ENCODE measurements at regions not wholly inside any gene's neighbourhood (a gene's known extent, or its start where the extent isn't known, plus 50 kb on each side); places are given as distances from the start of the nearest gene placed in this dataset.
"Not testable (repeated sequence)": the region's sequence is repeated elsewhere in the genome, so short reads cannot be mapped to it uniquely, and the experiment has no call there.

GRCh38 chrX:76774912-76775311 is 347.4 kb downstream of the MAGEE1 start:
- not testable (repeated sequence) for DNase-seq (ENCODE audit: low read depth in 4 of 4, low spot score in 1 of 4)

GRCh38 chrX:76796311-76796710 is 368.8 kb downstream of the MAGEE1 start:
- DNase-seq (ENCODE audit: low read depth in 4 of 4, low spot score in 1 of 4) = no peak

- no peak for DNase-seq (ENCODE audit: low read depth in 4 of 4, low spot score in 1 of 4)
Measured at GRCh38 chrX:76802708-76803107, 375.2 kb downstream of the MAGEE1 start.

GRCh38 chrX:76815754-76816153 is 388.2 kb downstream of the MAGEE1 start:
- DNase-seq (ENCODE audit: low read depth in 4 of 4, low spot score in 1 of 4) = no peak

GRCh38 chrX:76817279-76817678 is 389.8 kb downstream of the MAGEE1 start:
- not testable (repeated sequence) for DNase-seq (ENCODE audit: low read depth in 4 of 4, low spot score in 1 of 4)

- DNase-seq (ENCODE audit: low read depth in 4 of 4, low spot score in 1 of 4) = no peak
Measured at GRCh38 chrX:76821276-76821675, 393.8 kb downstream of the MAGEE1 start.

- DNase-seq (ENCODE audit: low read depth in 4 of 4, low spot score in 1 of 4) = no peak
Measured at GRCh38 chrX:76827672-76828071, 400.2 kb downstream of the MAGEE1 start.

GRCh38 chrX:76840902-76841301 is 413.4 kb downstream of the MAGEE1 start:
- DNase-seq (ENCODE audit: low read depth in 4 of 4, low spot score in 1 of 4) = not testable (repeated sequence)

- no peak for DNase-seq (ENCODE audit: low read depth in 4 of 4, low spot score in 1 of 4)
Measured at GRCh38 chrX:76850851-76851250, 423.3 kb downstream of the MAGEE1 start.

- DNase-seq (ENCODE audit: low read depth in 4 of 4, low spot score in 1 of 4) = no peak
Measured at GRCh38 chrX:76862509-76862908, 435.0 kb downstream of the MAGEE1 start.

- no peak for DNase-seq (ENCODE audit: low read depth in 4 of 4, low spot score in 1 of 4)
Measured at GRCh38 chrX:76893930-76894329, 466.4 kb downstream of the MAGEE1 start.

GRCh38 chrX:76915836-76916235 is 488.3 kb downstream of the MAGEE1 start:
- DNase-seq (ENCODE audit: low read depth in 4 of 4, low spot score in 1 of 4) = no peak

- no peak for DNase-seq (ENCODE audit: low read depth in 4 of 4, low spot score in 1 of 4)
Measured at GRCh38 chrX:76918033-76918432, 490.5 kb downstream of the MAGEE1 start.

GRCh38 chrX:76919761-76920160 is 492.3 kb downstream of the MAGEE1 start:
- no peak for DNase-seq (ENCODE audit: low read depth in 4 of 4, low spot score in 1 of 4)

GRCh38 chrX:76920607-76921006 is 493.1 kb downstream of the MAGEE1 start:
- no peak for DNase-seq (ENCODE audit: low read depth in 4 of 4, low spot score in 1 of 4)

GRCh38 chrX:76921176-76921575 is 493.7 kb downstream of the MAGEE1 start:
- no peak for DNase-seq (ENCODE audit: low read depth in 4 of 4, low spot score in 1 of 4)

GRCh38 chrX:76922100-76922499 is 494.6 kb downstream of the MAGEE1 start:
- no peak for DNase-seq (ENCODE audit: low read depth in 4 of 4, low spot score in 1 of 4)

GRCh38 chrX:76924616-76925015 is 497.1 kb downstream of the MAGEE1 start:
- DNase-seq (ENCODE audit: low read depth in 4 of 4, low spot score in 1 of 4) = not testable (repeated sequence)

GRCh38 chrX:76931518-76931917 is 504.0 kb downstream of the MAGEE1 start:
- no peak for DNase-seq (ENCODE audit: low read depth in 4 of 4, low spot score in 1 of 4)

GRCh38 chrX:76957485-76957884 is 489.7 kb upstream of the FGF16 start:
- DNase-seq (ENCODE audit: low read depth in 4 of 4, low spot score in 1 of 4) = no peak

GRCh38 chrX:76971393-76972376 is 475.5 kb upstream of the FGF16 start:
- DNase-seq (ENCODE audit: low read depth in 4 of 4, low spot score in 1 of 4) = no peak

GRCh38 chrX:76977452-76977851 is 469.7 kb upstream of the FGF16 start:
- DNase-seq (ENCODE audit: low read depth in 4 of 4, low spot score in 1 of 4) = no peak

GRCh38 chrX:76987381-76987780 is 459.8 kb upstream of the FGF16 start:
- no peak for DNase-seq (ENCODE audit: low read depth in 4 of 4, low spot score in 1 of 4)

All from stimulated activated CD4-positive, alpha-beta T cell treated with anti-CD3 and anti-CD28 coated beads, Interleukin-1b, Interleukin-23, amount 100 ng/mL, for 24 hours (primary cell).